ENCODE measurements at regions not wholly inside any gene's neighbourhood (a gene's known extent, or its start where the extent isn't known, plus 50 kb on each side); places are given as distances from the start of the nearest gene placed in this dataset.
"Not testable (repeated sequence)": the region's sequence is repeated elsewhere in the genome, so short reads cannot be mapped to it uniquely, and the experiment has no call there.

DNA sequence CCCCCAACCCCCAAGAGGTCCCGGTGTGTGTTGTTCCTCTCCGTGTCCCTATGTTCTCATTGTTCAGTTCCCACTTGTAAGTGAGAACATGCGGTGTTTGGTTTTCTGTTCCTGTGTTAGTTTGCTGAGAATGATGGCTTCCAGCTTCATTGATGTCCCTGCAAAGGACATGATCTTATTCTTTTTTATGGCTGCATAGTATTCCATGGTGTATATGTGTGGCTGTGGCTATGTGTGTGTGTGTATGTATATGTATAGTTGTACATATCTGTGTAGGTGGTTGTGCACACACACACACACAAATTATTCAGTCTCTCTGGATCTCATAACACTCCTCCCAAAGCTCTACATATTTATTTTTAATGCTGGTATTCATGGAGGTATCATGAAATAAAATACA lies 165.8 kb upstream of the KAZN start:
- H3K4me1 ChIP-seq (ENCODE audit: control insufficient read depth in 2 of 2, insufficient read depth in 2 of 2, low read length in 2 of 2); H3K27me3 ChIP-seq (ENCODE audit: control insufficient read depth in 2 of 2, insufficient read depth in 2 of 2, low read length in 2 of 2); H3K27ac ChIP-seq (ENCODE audit: low read depth in 2 of 2, low read length in 2 of 2); H3K9ac ChIP-seq (ENCODE audit: low read depth in 1 of 2, low read length in 2 of 2); H3K9me3 ChIP-seq (ENCODE audit: control insufficient read depth in 2 of 2, low read length in 2 of 2); H3K36me3 ChIP-seq (ENCODE audit: control insufficient read depth in 2 of 2, insufficient read depth in 2 of 2, low read length in 2 of 2); H3K4me3 ChIP-seq (ENCODE audit: low read length in 2 of 2): not testable (repeated sequence)

DNA sequence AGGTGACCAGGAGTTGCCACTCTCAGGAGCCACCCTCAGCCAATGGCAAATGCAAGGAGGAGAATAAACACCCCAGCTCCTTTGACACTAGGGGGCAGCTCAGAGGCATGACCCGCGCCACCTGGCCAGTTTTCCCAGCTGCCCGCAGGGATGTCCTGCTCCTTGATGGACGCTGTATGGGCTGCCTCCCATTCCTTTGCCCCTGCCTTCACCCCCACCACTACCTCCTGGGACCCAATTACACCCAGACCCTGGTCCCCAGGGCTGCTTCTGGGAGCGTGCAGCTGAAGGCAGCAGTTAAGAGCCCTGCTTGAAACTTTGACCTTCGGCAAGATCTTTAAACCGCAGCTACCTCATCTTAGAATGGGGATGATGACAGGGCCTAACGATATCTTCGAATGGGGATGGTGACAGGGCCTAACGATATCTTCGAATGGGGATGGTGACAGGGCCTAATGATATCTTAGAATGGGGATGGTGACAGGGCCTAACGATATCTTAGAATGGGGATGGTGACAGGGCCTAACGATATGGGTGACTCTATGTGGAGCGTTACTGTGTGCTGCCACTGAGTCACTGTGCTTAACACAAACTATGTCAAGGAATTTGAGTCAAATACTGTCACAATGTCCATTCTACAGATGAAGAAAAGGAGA lies 163.0 kb upstream of the KAZN start:
- H3K4me3 ChIP-seq (ENCODE audit: low read length in 2 of 2) = no peak overlapping the region
- H3K36me3 ChIP-seq (ENCODE audit: control insufficient read depth in 2 of 2, insufficient read depth in 2 of 2, low read length in 2 of 2) = no peaks in the 10 kb centered on the region
- no peak overlapping the region for H3K9ac ChIP-seq (ENCODE audit: low read depth in 1 of 2, low read length in 2 of 2)
- no peak overlapping the region for H3K27ac ChIP-seq (ENCODE audit: low read depth in 2 of 2, low read length in 2 of 2)
- no peaks in the 10 kb centered on the region for H3K9me3 ChIP-seq (ENCODE audit: control insufficient read depth in 2 of 2, low read length in 2 of 2)
- H3K4me1 ChIP-seq (ENCODE audit: control insufficient read depth in 2 of 2, insufficient read depth in 2 of 2, low read length in 2 of 2) = no peaks in the 10 kb centered on the region
- H3K27me3 ChIP-seq (ENCODE audit: control insufficient read depth in 2 of 2, insufficient read depth in 2 of 2, low read length in 2 of 2) = no peaks in the 10 kb centered on the region

DNA sequence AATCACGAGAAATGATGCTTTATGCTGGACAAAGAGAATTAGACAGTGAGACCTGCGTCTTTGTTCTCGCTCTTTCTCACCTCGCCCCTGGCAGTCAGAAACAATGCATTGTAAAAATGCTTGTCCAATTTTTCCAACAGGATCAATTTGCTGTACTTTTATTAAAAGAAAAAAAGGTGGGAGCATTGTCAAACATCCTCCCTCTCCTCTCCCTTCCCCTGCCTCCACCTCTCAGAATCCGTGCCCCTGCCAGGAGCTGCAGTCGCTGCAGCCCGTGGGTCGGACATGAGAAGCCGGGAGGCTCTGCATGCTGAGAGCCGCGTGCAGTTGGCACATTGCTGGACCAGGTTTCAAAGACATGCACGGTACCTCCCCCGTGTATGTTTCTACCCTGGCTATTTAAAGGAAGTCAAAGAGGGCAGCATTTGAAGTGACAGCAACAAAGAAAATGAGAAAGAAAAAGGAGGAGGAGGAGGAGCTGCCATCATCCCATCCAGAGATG lies 161.0 kb upstream of the KAZN start:
- no peak overlapping the region for H3K9ac ChIP-seq (ENCODE audit: low read depth in 1 of 2, low read length in 2 of 2)
- no peaks in the 10 kb centered on the region for H3K27me3 ChIP-seq (ENCODE audit: control insufficient read depth in 2 of 2, insufficient read depth in 2 of 2, low read length in 2 of 2)
- H3K36me3 ChIP-seq (ENCODE audit: control insufficient read depth in 2 of 2, insufficient read depth in 2 of 2, low read length in 2 of 2) = no peaks in the 10 kb centered on the region
- H3K27ac ChIP-seq (ENCODE audit: low read depth in 2 of 2, low read length in 2 of 2) = no peak overlapping the region
- H3K9me3 ChIP-seq (ENCODE audit: control insufficient read depth in 2 of 2, low read length in 2 of 2) = no peaks in the 10 kb centered on the region
- no peak overlapping the region for H3K4me3 ChIP-seq (ENCODE audit: low read length in 2 of 2)
- no peaks in the 10 kb centered on the region for H3K4me1 ChIP-seq (ENCODE audit: control insufficient read depth in 2 of 2, insufficient read depth in 2 of 2, low read length in 2 of 2)

DNA sequence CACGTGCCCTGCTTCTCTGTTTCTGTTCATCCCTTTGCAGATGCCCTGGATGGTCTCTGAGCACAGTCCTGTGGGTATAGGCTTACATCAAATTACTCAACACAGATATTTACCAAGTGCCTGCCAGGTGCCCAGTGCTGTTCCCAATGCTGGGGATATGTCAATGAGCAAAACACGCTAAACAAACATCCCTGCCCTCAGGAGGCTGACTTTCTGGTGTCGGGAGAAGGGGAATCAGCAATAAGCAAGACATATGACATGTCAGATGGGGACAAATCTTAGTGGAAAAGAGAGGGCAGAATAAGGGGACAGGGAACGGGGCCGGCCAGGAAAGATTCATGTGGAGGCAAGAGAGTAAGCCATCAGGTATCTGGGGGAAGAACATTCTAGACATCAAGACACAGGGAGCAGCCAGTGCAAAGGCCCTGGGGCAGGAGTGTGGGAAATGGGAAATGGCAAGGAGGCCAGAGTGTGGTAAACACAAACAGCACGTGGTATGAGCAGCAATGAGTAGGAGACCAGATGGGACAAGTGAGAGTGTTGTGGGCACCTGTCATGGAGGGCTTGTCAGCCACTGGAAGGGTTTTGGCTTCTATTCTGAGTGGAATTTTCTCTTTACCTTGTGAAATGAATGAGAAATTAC lies 160.2 kb upstream of the KAZN start:
- no peak overlapping the region for H3K27ac ChIP-seq (ENCODE audit: low read depth in 2 of 2, low read length in 2 of 2)

DNA sequence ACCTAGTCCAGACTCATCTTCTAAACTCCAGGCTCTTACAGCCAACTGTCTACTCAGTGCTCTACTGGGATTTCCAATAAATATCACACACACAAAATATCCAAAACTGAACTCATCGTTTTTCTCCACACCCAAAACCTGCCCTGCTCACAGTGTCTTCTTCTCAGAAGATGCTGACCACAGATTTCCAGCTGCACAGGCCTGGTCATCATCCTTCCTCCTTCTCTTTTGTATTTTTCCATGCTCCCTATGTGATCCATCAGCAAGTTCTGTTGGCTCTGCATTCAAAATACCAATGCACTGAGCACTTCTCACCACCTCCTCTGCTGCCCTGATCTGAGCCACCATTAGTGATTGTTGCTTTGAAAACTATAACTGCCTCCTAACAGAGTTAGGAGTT lies 159.5 kb upstream of the KAZN start:
- Histone ChIP-seq H3K4me1 (ENCODE audit: control insufficient read depth in 2 of 2, insufficient read depth in 2 of 2, low read length in 2 of 2) (no peaks in the 10 kb centered on the region), H3K36me3 (ENCODE audit: control insufficient read depth in 2 of 2, insufficient read depth in 2 of 2, low read length in 2 of 2) (no peaks in the 10 kb centered on the region), H3K27ac (ENCODE audit: low read depth in 2 of 2, low read length in 2 of 2) (no peak overlapping the region), H3K27me3 (ENCODE audit: control insufficient read depth in 2 of 2, insufficient read depth in 2 of 2, low read length in 2 of 2) (no peaks in the 10 kb centered on the region), H3K9ac (ENCODE audit: low read depth in 1 of 2, low read length in 2 of 2) (no peak overlapping the region), H3K9me3 (ENCODE audit: control insufficient read depth in 2 of 2, low read length in 2 of 2) (no peaks in the 10 kb centered on the region), H3K4me3 (ENCODE audit: low read length in 2 of 2) (no peak overlapping the region)

More for the DNA sequence above, 160.2 kb upstream of the KAZN start:
- H3K9ac ChIP-seq (ENCODE audit: low read depth in 1 of 2, low read length in 2 of 2) = no peak overlapping the region
- H3K9me3 ChIP-seq (ENCODE audit: control insufficient read depth in 2 of 2, low read length in 2 of 2) = no peaks in the 10 kb centered on the region
- H3K27me3 ChIP-seq (ENCODE audit: control insufficient read depth in 2 of 2, insufficient read depth in 2 of 2, low read length in 2 of 2) = no peaks in the 10 kb centered on the region
- H3K4me1 ChIP-seq (ENCODE audit: control insufficient read depth in 2 of 2, insufficient read depth in 2 of 2, low read length in 2 of 2) = no peaks in the 10 kb centered on the region
- no peak overlapping the region for H3K4me3 ChIP-seq (ENCODE audit: low read length in 2 of 2)
- no peaks in the 10 kb centered on the region for H3K36me3 ChIP-seq (ENCODE audit: control insufficient read depth in 2 of 2, insufficient read depth in 2 of 2, low read length in 2 of 2)

DNA sequence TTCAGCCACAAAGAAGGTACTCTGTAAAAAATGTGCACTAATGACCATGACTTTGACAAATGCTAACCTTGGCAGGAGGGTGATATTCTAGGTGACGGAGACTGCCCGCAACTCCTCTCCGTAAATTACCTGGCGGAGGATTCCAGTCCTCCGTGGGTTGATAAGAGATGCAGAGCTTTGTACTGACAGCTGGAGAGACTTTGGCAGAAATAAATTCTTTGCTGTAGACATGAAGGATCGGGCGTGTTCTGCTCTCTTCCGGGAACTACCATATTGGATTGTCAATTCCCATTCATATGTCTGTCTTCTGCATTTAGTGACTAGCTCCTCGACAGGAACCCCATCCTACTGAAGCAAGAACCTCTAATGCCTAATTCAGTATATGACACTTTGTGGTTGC lies 158.3 kb upstream of the KAZN start:
- H3K4me3 ChIP-seq (ENCODE audit: low read length in 2 of 2) = no peak overlapping the region
- H3K4me1 ChIP-seq (ENCODE audit: control insufficient read depth in 2 of 2, insufficient read depth in 2 of 2, low read length in 2 of 2) = no peaks in the 10 kb centered on the region
- H3K9ac ChIP-seq (ENCODE audit: low read depth in 1 of 2, low read length in 2 of 2) = no peak overlapping the region
- no peaks in the 10 kb centered on the region for H3K27me3 ChIP-seq (ENCODE audit: control insufficient read depth in 2 of 2, insufficient read depth in 2 of 2, low read length in 2 of 2)
- H3K27ac ChIP-seq (ENCODE audit: low read depth in 2 of 2, low read length in 2 of 2) = no peak overlapping the region
- H3K36me3 ChIP-seq (ENCODE audit: control insufficient read depth in 2 of 2, insufficient read depth in 2 of 2, low read length in 2 of 2) = no peaks in the 10 kb centered on the region
- no peaks in the 10 kb centered on the region for H3K9me3 ChIP-seq (ENCODE audit: control insufficient read depth in 2 of 2, low read length in 2 of 2)

DNA sequence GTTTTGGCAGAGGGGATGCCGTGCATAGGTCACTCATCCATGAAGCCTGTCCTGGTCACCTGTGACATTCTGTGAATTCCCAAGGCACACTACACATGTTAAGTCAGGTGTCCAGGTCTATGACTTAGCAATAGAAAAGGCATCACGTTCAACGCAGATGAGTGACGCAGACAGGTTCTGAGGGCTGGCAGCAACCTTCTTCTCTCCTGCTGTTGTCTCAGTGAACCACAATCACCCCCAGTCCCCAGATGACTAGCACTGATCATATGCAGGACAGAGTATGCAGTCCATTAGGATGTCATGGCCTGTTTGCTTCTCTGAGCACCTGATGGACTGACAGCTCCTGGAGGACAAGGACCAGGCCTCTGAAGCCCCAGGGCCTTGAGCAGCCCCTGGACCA lies 157.8 kb upstream of the KAZN start:
- H3K27ac ChIP-seq (ENCODE audit: low read depth in 2 of 2, low read length in 2 of 2) = no peak overlapping the region
- H3K4me1 ChIP-seq (ENCODE audit: control insufficient read depth in 2 of 2, insufficient read depth in 2 of 2, low read length in 2 of 2) = no peaks in the 10 kb centered on the region
- H3K9ac ChIP-seq (ENCODE audit: low read depth in 1 of 2, low read length in 2 of 2) = no peak overlapping the region
- no peaks in the 10 kb centered on the region for H3K36me3 ChIP-seq (ENCODE audit: control insufficient read depth in 2 of 2, insufficient read depth in 2 of 2, low read length in 2 of 2)
- no peak overlapping the region for H3K4me3 ChIP-seq (ENCODE audit: low read length in 2 of 2)
- no peaks in the 10 kb centered on the region for H3K9me3 ChIP-seq (ENCODE audit: control insufficient read depth in 2 of 2, low read length in 2 of 2)
- H3K27me3 ChIP-seq (ENCODE audit: control insufficient read depth in 2 of 2, insufficient read depth in 2 of 2, low read length in 2 of 2) = no peaks in the 10 kb centered on the region

DNA sequence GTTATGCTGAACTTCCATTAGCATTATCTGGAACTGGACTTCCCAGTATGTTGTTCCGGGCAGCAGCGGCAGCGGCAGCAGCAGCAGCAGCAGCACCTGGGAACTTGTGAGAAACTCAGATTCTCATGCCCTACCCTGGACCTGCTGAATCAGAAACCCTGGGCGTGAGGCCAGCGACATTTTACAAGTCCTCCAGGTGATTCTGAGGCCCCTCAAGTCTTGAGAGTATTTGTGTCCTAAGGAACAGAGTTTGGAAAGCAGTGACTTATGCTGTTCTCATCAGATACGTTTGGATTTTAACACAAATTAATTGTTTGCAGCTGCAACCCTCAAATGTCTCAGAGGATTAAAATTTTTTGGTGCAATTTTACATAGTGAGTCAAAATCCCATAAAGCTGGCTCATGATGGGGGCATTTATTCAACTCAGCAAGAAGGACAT lies 157.2 kb upstream of the KAZN start:
- no peaks in the 10 kb centered on the region for H3K4me1 ChIP-seq (ENCODE audit: control insufficient read depth in 2 of 2, insufficient read depth in 2 of 2, low read length in 2 of 2)
- H3K9me3 ChIP-seq (ENCODE audit: control insufficient read depth in 2 of 2, low read length in 2 of 2) = no peaks in the 10 kb centered on the region
- no peak overlapping the region for H3K9ac ChIP-seq (ENCODE audit: low read depth in 1 of 2, low read length in 2 of 2)
- H3K27ac ChIP-seq (ENCODE audit: low read depth in 2 of 2, low read length in 2 of 2) = no peak overlapping the region
- H3K36me3 ChIP-seq (ENCODE audit: control insufficient read depth in 2 of 2, insufficient read depth in 2 of 2, low read length in 2 of 2) = no peaks in the 10 kb centered on the region
- H3K4me3 ChIP-seq (ENCODE audit: low read length in 2 of 2) = no peak overlapping the region
- no peaks in the 10 kb centered on the region for H3K27me3 ChIP-seq (ENCODE audit: control insufficient read depth in 2 of 2, insufficient read depth in 2 of 2, low read length in 2 of 2)

DNA sequence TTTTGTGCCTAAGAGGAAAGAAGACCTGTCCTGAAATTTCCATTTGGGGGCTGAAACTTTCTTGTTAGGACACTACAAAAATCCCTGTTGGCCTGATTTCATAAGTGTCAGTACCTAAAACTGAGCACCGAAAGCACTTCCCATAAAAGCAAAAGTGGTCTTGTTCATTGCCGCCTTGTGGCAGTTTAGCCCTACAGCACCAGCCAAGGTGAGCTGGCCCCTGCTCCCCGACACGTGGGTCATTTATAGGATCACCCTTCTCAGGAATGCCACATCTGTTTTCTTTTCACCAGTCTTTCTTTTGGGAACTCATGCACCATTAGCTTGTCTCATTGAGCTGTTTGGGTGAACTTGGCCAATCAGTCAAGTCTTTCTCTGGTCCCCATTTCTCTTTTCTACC lies 155.8 kb upstream of the KAZN start:
- H3K27me3 ChIP-seq (ENCODE audit: control insufficient read depth in 2 of 2, insufficient read depth in 2 of 2, low read length in 2 of 2) = no peaks in the 10 kb centered on the region
- H3K27ac ChIP-seq (ENCODE audit: low read depth in 2 of 2, low read length in 2 of 2) = no peak overlapping the region
- no peaks in the 10 kb centered on the region for H3K4me1 ChIP-seq (ENCODE audit: control insufficient read depth in 2 of 2, insufficient read depth in 2 of 2, low read length in 2 of 2)
- H3K9me3 ChIP-seq (ENCODE audit: control insufficient read depth in 2 of 2, low read length in 2 of 2) = no peaks in the 10 kb centered on the region
- no peak overlapping the region for H3K4me3 ChIP-seq (ENCODE audit: low read length in 2 of 2)
- no peaks in the 10 kb centered on the region for H3K36me3 ChIP-seq (ENCODE audit: control insufficient read depth in 2 of 2, insufficient read depth in 2 of 2, low read length in 2 of 2)
- no peak overlapping the region for H3K9ac ChIP-seq (ENCODE audit: low read depth in 1 of 2, low read length in 2 of 2)

DNA sequence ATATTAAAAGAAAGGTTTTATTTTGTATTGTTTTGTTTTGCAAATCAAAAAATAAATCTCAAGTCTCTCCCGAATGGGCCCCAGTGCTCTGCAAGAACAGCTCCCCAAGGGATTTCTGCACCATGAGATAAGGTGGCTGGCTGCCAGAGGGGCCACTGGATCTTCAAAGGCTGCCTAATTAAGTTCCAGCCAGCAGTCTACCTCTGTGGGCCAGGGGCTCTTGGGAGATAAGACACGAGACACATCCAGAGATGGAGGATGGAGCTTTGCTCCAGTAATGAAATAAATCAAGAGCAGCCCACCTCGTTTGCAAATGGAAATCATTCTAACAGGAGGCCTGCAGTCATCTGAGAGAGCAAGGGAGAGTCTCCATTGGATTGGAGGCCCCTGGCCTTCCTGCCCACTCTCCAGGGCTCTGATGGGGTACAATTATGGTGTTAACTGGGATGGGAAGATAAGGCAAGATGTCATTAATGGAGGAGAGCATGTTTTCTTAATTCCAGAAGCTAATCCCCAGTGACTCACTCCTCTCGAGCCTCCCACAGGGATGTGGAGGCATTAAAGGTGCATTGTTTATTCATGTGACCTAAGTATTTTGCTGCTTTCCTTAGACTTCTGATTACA lies 155.2 kb upstream of the KAZN start:
- Histone ChIP-seq H3K4me1 (ENCODE audit: control insufficient read depth in 2 of 2, insufficient read depth in 2 of 2, low read length in 2 of 2) (no peaks in the 10 kb centered on the region), H3K27me3 (ENCODE audit: control insufficient read depth in 2 of 2, insufficient read depth in 2 of 2, low read length in 2 of 2) (no peaks in the 10 kb centered on the region), H3K9ac (ENCODE audit: low read depth in 1 of 2, low read length in 2 of 2) (no peak overlapping the region), H3K9me3 (ENCODE audit: control insufficient read depth in 2 of 2, low read length in 2 of 2) (no peaks in the 10 kb centered on the region), H3K4me3 (ENCODE audit: low read length in 2 of 2) (no peak overlapping the region), H3K36me3 (ENCODE audit: control insufficient read depth in 2 of 2, insufficient read depth in 2 of 2, low read length in 2 of 2) (no peaks in the 10 kb centered on the region), H3K27ac (ENCODE audit: low read depth in 2 of 2, low read length in 2 of 2) (no peak overlapping the region)
